D721Med (cell line): ENCODE measurements at regions not wholly inside any gene's neighbourhood (a gene's known extent, or its start where the extent isn't known, plus 50 kb on each side); places are given as distances from the start of the nearest gene placed in this dataset.
A peak's percentile ranks its signal among the peaks of the same experiment; 100 is the strongest.
"Not testable (repeated sequence)": the region's sequence is repeated elsewhere in the genome, so short reads cannot be mapped to it uniquely, and the experiment has no call there.

Source experiments
- DNase-seq: peaks from one replicate; pipeline ENCODE4 v3.0.0; 2011; ENCODE audit warnings: low spot score; ENCODE audit not compliant: insufficient read length
- FAIRE-seq: peaks from 2 replicates; lab custom pipeline; 2011; peaks lifted over from hg19 to GRCh38; lab: Jason Lieb, UNC
- CTCF ChIP-seq: IDR thresholded peaks from 2 replicates; pipeline ENCODE4 v1.5.1; 2012; ENCODE audit warnings: mild to moderate bottlenecking, control low read depth; ENCODE audit not compliant: insufficient read depth; ENCODE audit errors: missing control alignments

- no peak for DNase-seq
- TF ChIP-seq CTCF: peak; percentile 14
- FAIRE-seq: no peak
Observed at GRCh38 chrX:19225909-19226308, 103.6 kb upstream of the ADGRG2 start.

DNA sequence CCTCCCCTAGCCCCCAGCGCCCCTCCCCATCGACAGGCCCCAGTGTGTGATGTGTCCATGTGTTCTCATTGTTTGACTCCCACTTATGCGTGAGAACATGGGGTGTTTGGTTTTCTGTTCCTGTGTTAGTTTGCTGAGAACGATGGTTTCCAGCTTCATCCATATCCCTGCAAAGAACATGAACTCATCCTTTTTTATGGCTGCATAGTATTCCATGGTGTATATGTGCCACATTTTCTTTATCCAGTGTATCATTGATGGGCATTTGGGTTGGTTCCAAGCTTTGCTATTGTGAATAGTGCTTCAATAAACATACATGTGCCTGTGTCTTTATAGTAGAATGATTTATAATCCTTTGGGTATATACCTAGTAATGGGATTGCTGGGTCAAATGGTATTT lies 107.6 kb upstream of the ADGRG2 start:
- not testable (repeated sequence) for DNase-seq, FAIRE-seq

DNA sequence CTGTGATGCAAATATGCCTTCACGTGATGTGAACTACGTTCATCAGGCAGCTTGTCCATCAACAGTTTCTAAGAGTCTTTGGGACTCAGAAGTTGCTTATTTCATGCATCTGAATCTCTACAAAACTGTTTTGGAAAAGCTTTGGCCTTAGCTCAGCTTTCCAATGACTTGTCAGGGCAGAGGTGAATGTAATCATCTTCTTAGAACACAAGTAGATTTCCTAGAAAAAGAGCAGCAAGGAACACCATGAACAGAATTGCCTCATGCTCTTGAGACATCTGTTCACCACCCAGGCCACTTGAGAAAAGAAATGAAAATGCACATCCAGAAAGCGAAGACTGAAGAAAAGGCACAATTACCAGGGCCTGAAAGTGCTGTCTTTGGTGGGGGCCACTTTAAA lies 105.8 kb upstream of the PDHA1 start:
- no peak for TF ChIP-seq CTCF
- DNase-seq (no peak), FAIRE-seq (no peak)

DNA sequence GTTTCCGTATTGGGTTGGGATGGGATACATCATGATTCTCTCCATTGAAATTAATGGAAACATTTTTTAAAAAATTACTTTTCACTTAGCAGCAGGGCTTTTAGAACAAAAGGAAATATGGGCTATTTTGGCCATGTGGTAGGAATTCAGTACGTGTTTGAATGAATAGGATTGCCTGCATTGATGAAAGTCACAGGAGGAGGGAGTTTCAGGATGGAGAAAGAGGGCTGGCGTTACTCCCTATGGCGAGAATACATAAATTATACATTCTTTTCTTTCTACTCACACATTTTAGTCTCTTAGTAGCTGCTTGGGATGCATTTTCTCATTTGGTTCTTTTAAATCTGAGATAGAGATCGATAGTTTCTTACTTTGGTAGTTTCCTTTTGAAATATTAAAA lies 100.3 kb upstream of the PDHA1 start:
- TF ChIP-seq CTCF: no peak
- DNase-seq (no peak), FAIRE-seq (no peak)

DNA sequence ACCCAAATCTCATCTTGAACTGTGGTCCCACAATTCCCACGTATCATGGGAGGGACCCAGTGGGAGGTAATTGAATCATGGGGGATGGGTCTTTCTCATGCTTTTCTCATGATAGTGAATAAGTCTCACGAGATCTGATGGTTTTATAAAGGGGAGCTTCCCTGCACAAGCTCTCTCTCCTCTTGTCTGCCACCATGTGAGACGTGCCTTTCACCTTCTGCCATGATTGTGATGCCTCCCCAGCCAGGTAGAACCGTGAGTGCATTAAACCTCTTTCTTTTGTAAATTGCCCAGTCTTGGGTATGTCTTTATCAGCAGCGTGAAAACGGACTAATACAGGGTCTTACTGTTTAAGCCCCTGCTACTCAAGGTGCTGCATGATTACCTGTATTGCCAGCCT lies 98.8 kb upstream of the PDHA1 start:
- not testable (repeated sequence) for DNase-seq, FAIRE-seq

GRCh38 chrX:19245711-19246269 lies 97.9 kb upstream of the PDHA1 start:
- no peak for TF ChIP-seq CTCF
- FAIRE-seq (no peak), DNase-seq (no peak)

DNA sequence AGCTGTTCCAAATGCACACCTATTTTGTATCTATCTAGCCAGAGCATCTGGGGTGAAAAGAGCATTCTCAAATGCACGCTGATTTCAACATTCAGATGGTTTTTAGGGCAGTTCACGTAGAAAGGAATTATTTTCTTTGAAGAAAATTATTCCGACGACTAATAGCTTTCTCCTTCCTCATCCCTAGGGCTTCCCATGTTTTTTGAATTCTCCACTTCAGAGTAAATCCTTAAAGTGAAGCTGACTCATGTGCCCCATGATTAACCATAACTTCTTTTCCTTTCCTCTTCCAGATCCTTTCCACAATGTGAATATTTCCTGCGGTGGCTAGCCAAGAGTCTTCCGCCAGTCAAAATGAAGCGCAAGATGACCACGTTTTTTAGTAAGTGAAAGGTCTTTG lies 86.7 kb upstream of the PDHA1 start:
- FAIRE-seq (no peak), DNase-seq (no peak)
- TF ChIP-seq CTCF: no peak

GRCh38 chrX:19261026-19261425 lies 82.7 kb upstream of the PDHA1 start:
- not testable (repeated sequence) for DNase-seq, FAIRE-seq

DNA sequence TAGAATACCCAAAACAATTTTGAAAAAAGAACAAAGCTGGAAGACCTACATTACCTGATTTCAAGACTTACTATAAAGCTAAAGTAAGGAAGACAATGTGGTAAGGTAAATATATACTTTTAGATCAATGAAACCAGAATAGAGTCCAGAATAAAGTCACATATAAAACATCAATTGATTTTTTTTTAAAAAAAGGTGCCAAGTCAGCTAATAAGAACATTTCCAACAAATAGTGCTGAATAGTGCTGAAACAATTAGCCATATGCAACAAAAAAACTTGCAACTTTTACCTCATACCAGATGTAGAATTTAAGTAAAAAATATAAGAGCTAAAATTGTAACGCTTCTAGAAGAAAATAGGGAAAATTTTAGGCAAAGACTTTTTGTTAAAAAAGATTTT lies 73.0 kb upstream of the PDHA1 start:
- no peak for TF ChIP-seq CTCF
- no peak for FAIRE-seq

More for the DNA sequence above, 73.0 kb upstream of the PDHA1 start:
- no peak for DNase-seq
